Type B pancreatic cell (in vitro differentiated cells): ENCODE measurements at regions not wholly inside any gene's neighbourhood (a gene's known extent, or its start where the extent isn't known, plus 50 kb on each side); places are given as distances from the start of the nearest gene placed in this dataset.

ENCODE experiments used
- DNase-seq: peaks from one replicate; pipeline ENCODE4 v3.0.0; 2021; ENCODE audit warnings: mixed read lengths; ENCODE audit not compliant: unreplicated experiment; ENCODE audit errors: extremely low spot score
- H3K27ac Mint-ChIP-seq: 2 replicates; pipeline ENCODE4 v1.8.0; 2021; ENCODE audit warnings: mild to moderate bottlenecking, mixed read lengths
- H3K27me3 Mint-ChIP-seq: 2 replicates; pipeline ENCODE4 v1.8.0; 2021; ENCODE audit warnings: mixed read lengths
- H3K36me3 Mint-ChIP-seq: 2 replicates; pipeline ENCODE4 v1.8.0; 2021; ENCODE audit warnings: mixed read lengths
- H3K4me1 Mint-ChIP-seq: one replicate; pipeline ENCODE4 v1.8.0; 2021; ENCODE audit warnings: mixed read lengths; ENCODE audit not compliant: unreplicated experiment
- H3K4me3 Mint-ChIP-seq: 2 replicates; pipeline ENCODE4 v1.8.0; 2021; ENCODE audit warnings: mild to moderate bottlenecking, mixed read lengths
- H3K9me3 Mint-ChIP-seq: 2 replicates; pipeline ENCODE4 v1.8.0; 2021; ENCODE audit warnings: mixed read lengths
- TF ChIP-seq, protein P1 (sequence below): fragments of 200-600 bp; sonication (generic); conservative IDR thresholded peaks from 2 replicates; pipeline ENCODE4 v1.5.0; 2021; ENCODE audit warnings: antibody characterized with exemption, mild to moderate bottlenecking

GRCh38 chr5:161134083-161134482 lies 282.1 kb upstream of the ATP10B start:
- no peaks in the 10 kb centered on the region for H3K36me3 Mint-ChIP-seq
- TF ChIP-seq, protein P1, sequence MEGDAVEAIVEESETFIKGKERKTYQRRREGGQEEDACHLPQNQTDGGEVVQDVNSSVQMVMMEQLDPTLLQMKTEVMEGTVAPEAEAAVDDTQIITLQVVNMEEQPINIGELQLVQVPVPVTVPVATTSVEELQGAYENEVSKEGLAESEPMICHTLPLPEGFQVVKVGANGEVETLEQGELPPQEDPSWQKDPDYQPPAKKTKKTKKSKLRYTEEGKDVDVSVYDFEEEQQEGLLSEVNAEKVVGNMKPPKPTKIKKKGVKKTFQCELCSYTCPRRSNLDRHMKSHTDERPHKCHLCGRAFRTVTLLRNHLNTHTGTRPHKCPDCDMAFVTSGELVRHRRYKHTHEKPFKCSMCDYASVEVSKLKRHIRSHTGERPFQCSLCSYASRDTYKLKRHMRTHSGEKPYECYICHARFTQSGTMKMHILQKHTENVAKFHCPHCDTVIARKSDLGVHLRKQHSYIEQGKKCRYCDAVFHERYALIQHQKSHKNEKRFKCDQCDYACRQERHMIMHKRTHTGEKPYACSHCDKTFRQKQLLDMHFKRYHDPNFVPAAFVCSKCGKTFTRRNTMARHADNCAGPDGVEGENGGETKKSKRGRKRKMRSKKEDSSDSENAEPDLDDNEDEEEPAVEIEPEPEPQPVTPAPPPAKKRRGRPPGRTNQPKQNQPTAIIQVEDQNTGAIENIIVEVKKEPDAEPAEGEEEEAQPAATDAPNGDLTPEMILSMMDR: no peak
- no peaks in the 10 kb centered on the region for H3K27me3 Mint-ChIP-seq
- DNase-seq: no peak
- H3K27ac Mint-ChIP-seq: no peak overlapping the region
- no peak overlapping the region for H3K4me3 Mint-ChIP-seq
- H3K4me1 Mint-ChIP-seq: no peaks in the 10 kb centered on the region
- no peaks in the 10 kb centered on the region for H3K9me3 Mint-ChIP-seq

DNA sequence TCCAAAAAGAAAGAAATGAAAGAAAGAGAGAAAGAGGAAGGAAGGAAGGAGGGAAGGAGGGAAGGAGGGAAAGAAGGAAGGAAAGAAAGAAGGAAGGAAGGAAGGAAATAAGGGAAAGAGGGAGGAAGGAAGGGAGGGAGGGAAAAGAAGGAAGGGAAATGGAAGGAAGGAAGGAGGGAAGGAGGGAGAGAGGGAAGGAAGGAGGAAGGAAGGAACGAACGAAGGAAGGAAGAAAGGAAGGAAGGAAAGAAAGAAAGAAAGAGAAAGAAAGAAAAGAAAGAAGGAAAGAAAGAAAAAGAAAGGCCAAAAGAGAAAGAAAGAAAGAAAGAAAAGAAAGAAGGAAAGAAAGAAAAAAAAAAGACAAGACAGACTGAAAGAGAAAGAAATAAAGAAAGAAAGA lies 263.9 kb upstream of the ATP10B start:
- H3K27me3 Mint-ChIP-seq: peaks cover 29% of the 10 kb centered on the region
- TF ChIP-seq, protein P1: no peak
- no peaks in the 10 kb centered on the region for H3K9me3 Mint-ChIP-seq
- no peaks in the 10 kb centered on the region for H3K36me3 Mint-ChIP-seq
- no peaks in the 10 kb centered on the region for H3K4me1 Mint-ChIP-seq
- H3K27ac Mint-ChIP-seq: no peak overlapping the region
- no peak for DNase-seq
- no peak overlapping the region for H3K4me3 Mint-ChIP-seq

DNA sequence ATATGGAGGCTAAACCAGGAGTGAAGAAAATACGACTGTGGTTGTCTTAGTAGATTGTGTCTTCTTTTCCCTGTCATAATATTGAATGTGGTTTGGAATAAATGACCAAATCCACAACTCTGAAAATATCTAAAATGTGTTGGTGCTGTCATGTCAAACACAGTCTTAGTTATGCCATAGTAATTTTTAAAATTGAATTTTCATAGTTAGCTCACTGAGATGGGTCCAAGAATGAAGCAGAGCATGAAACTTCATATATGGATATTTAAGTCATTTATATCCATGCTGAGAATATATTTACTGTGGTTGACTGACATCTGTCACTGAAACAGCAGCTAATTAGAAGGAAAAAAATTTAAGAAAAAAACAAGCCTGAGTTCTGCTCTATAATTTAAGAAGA lies 260.4 kb upstream of the ATP10B start:
- Mint-ChIP-seq H3K4me1 (no peaks in the 10 kb centered on the region), H3K27ac (no peak overlapping the region), H3K4me3 (no peak overlapping the region), H3K27me3 (peaks cover 16% of the 10 kb centered on the region), H3K36me3 (no peaks in the 10 kb centered on the region), H3K9me3 (no peaks in the 10 kb centered on the region)
- TF ChIP-seq, protein P1: no peak
- no peak for DNase-seq

GRCh38 chr5:161105525-161105924 lies 253.5 kb upstream of the ATP10B start:
- DNase-seq: no peak
- H3K9me3 Mint-ChIP-seq: peaks cover 3% of the 10 kb centered on the region

GRCh38 chr5:161098516-161098915 lies 246.5 kb upstream of the ATP10B start:
- Mint-ChIP-seq H3K27ac (no peak overlapping the region), H3K4me3 (no peak overlapping the region), H3K9me3 (no peaks in the 10 kb centered on the region), H3K27me3 (no peaks in the 10 kb centered on the region), H3K36me3 (no peaks in the 10 kb centered on the region), H3K4me1 (peaks cover 9% of the 10 kb centered on the region)
- TF ChIP-seq, protein P1: no peak
- DNase-seq: no peak

More at GRCh38 chr5:161105525-161105924, 253.5 kb upstream of the ATP10B start:
- Mint-ChIP-seq H3K4me3 (no peak overlapping the region), H3K27ac (no peak overlapping the region), H3K27me3 (no peaks in the 10 kb centered on the region), H3K36me3 (no peaks in the 10 kb centered on the region), H3K4me1 (no peaks in the 10 kb centered on the region)
- TF ChIP-seq, protein P1: no peak

GRCh38 chr5:161096581-161096980 lies 244.6 kb upstream of the ATP10B start:
- H3K4me3 Mint-ChIP-seq: no peak overlapping the region
- no peaks in the 10 kb centered on the region for H3K27me3 Mint-ChIP-seq
- no peak for DNase-seq
- H3K27ac Mint-ChIP-seq: no peak overlapping the region
- H3K9me3 Mint-ChIP-seq: no peaks in the 10 kb centered on the region
- TF ChIP-seq, protein P1: no peak
- no peaks in the 10 kb centered on the region for H3K36me3 Mint-ChIP-seq
- peaks cover 9% of the 10 kb centered on the region for H3K4me1 Mint-ChIP-seq
